Adrenal gland (tissue), 9 donors: ENCODE measurements at regions not wholly inside any gene's neighbourhood (a gene's known extent, or its start where the extent isn't known, plus 50 kb on each side); places are given as distances from the start of the nearest gene placed in this dataset.

Experiments
- DNase-seq, 7 donors: peaks; one replicate each; pipeline ENCODE4 v3.0.0-alpha.2; 2019 to 2020
- H3K27ac ChIP-seq, 5 donors: fragments of 200-600 bp; sonication (generic) in 4 of 5; 1 replicate in 3 of 5; 2 replicates in 2 of 5; pipeline versions ENCODE4 v1.5.1 to v1.8.0; 2016 to 2020; ENCODE audit warnings: mild to moderate bottlenecking in 1 of 5
- H3K27me3 ChIP-seq: fragments of 200-600 bp; 2 replicates; pipeline ENCODE4 v1.8.0; 2021
- H3K36me3 ChIP-seq, 2 donors: fragments of 200-600 bp; replicated peaks in 1 of 2; 1 replicate in 1 of 2; 2 replicates in 1 of 2; pipeline versions ENCODE4 v1.5.1 to v1.8.0; 2018 to 2022
- H3K4me1 ChIP-seq, 2 donors: fragments of 200-600 bp; replicated peaks in 1 of 2; 1 replicate in 1 of 2; 2 replicates in 1 of 2; pipeline versions ENCODE4 v1.5.1 to v1.8.0; 2018 to 2021
- H3K4me3 ChIP-seq, 4 donors: fragments of 200-600 bp; sonication (generic) in 3 of 4; one replicate each; pipeline ENCODE4 v1.5.1; 2016 to 2018
- H3K9me3 ChIP-seq, 3 donors: fragments of 200-600 bp; sonication (generic) in 1 of 3; replicated peaks in 1 of 3; 1 replicate in 2 of 3; 2 replicates in 1 of 3; pipeline versions ENCODE4 v1.5.1 to v1.8.0; 2016 to 2021
- CTCF ChIP-seq, 6 experiments: fragments of 450-650 bp in 4 of 6; fragments of 200-600 bp in 2 of 6; sonication (generic) in 1 of 6; IDR thresholded peaks; 1 replicate in 5 of 6; 2 replicates in 1 of 6; pipeline versions ENCODE4 v1.5.1 to v1.8.0; 2016 to 2021; ENCODE audit warnings: antibody characterized with exemption in 6 of 6, mild to moderate bottlenecking in 2 of 6, moderate library complexity in 1 of 6
- POLR2A ChIP-seq, 2 donors: fragments of 450-650 bp; IDR thresholded peaks; one replicate each; pipeline ENCODE4 v1.6.1; 2017; ENCODE audit warnings: antibody characterized with exemption in 2 of 2, mild to moderate bottlenecking in 2 of 2, moderate library complexity in 1 of 2
- WGBS, 4 donors: extraction: QIAGEN DNeasy Blood & Tissue Kit in 2 of 4; methylation state at CpG; one replicate each; pipeline versions ENCODE4 v1.1.5 to v1.1.7; 2013 to 2017; 5-methylcytosine and 5-hydroxymethylcytosine counted together
- intact Hi-C, 2 donors: fragments of 100-400 bp; cut with DNase I; formaldehyde crosslinking; loops; one replicate each; pipeline versions ENCODE4 v1.14.1 to v1.15.0; 2022 to 2023
- donor health status: healthy with polysubstance abuse.
- donor health status: Bipolar disorder and iron deficiency.
- donor health status: DM: yes; HTN: yes; CAD: no.
- donor health status: DM: no; HTN: no; CAD: no.
- donor health status: DM: no; HTN: no; CAD: no.

- TF ChIP-seq CTCF (IDR thresholded peaks at IDR 0.05) (no peak), POLR2A (IDR thresholded peaks at IDR 0.05) (no peak)
- H3K9me3 ChIP-seq: no peaks in the 10 kb centered on the region
- no peak for DNase-seq
- intact Hi-C loops: no loop called here
- no peak overlapping the region for H3K27ac ChIP-seq
- H3K4me1 ChIP-seq: peaks cover 0 to 7% of the 10 kb centered on the region in 2 donors
- WGBS, 4 donors: 80 to 90% (median 85%) methylated on average over 6 of the region's 6 CpGs
- no peaks in the 10 kb centered on the region for H3K36me3 ChIP-seq
- no peak overlapping the region for H3K4me3 ChIP-seq
- no peaks in the 10 kb centered on the region for H3K27me3 ChIP-seq
Observed at GRCh38 chr1:93746021-93746812, 64.6 kb upstream of the BCAR3 start.

- WGBS, 4 donors: 66 to 71% (median 69%) methylated on average over 7 of the region's 7 CpGs
- H3K4me1 ChIP-seq: no peaks in the 10 kb centered on the region
Observed at GRCh38 chr1:93744299-93744988, 62.8 kb upstream of the BCAR3 start.

GRCh38 chr1:93743465-93743864 lies 61.8 kb upstream of the BCAR3 start:
- no peak for DNase-seq
- H3K9me3 ChIP-seq: no peaks in the 10 kb centered on the region
- H3K27me3 ChIP-seq: no peaks in the 10 kb centered on the region
- 95 to 100% (median 100%) methylated on average over 1 of the region's 1 CpG for WGBS, 4 donors
- intact Hi-C loops: no loop called here
- no peaks in the 10 kb centered on the region for H3K4me1 ChIP-seq
- H3K36me3 ChIP-seq: no peaks in the 10 kb centered on the region
- TF ChIP-seq CTCF (IDR thresholded peaks at IDR 0.05): no peak
- TF ChIP-seq POLR2A (IDR thresholded peaks at IDR 0.05): no peak
- no peak overlapping the region for H3K4me3 ChIP-seq
- no peak overlapping the region for H3K27ac ChIP-seq

More at GRCh38 chr1:93744299-93744988, 62.8 kb upstream of the BCAR3 start:
- Histone ChIP-seq H3K36me3 (no peaks in the 10 kb centered on the region), H3K27ac (no peak overlapping the region), H3K4me3 (no peak overlapping the region), H3K27me3 (no peaks in the 10 kb centered on the region), H3K9me3 (no peaks in the 10 kb centered on the region)
- no peak for DNase-seq
- intact Hi-C loops: no loop called here
- TF ChIP-seq POLR2A (IDR thresholded peaks at IDR 0.05) (no peak), CTCF (IDR thresholded peaks at IDR 0.05) (no peak)

GRCh38 chr1:93740601-93741031 lies 59.0 kb upstream of the BCAR3 start:
- DNase-seq: no peak
- Histone ChIP-seq H3K4me1 (no peaks in the 10 kb centered on the region), H3K9me3 (no peaks in the 10 kb centered on the region), H3K27ac (no peak overlapping the region), H3K36me3 (no peaks in the 10 kb centered on the region), H3K27me3 (no peaks in the 10 kb centered on the region), H3K4me3 (no peak overlapping the region)
- TF ChIP-seq CTCF (IDR thresholded peaks at IDR 0.05) (no peak), POLR2A (IDR thresholded peaks at IDR 0.05) (no peak)
- intact Hi-C loops: no loop called here
- WGBS, 4 donors: 63 to 95% (median 76%) methylated on average over 12 of the region's 12 CpGs
